Panc1 (cell line): ENCODE measurements at regions not wholly inside any gene's neighbourhood (a gene's known extent, or its start where the extent isn't known, plus 50 kb on each side); places are given as distances from the start of the nearest gene placed in this dataset.

Experiments
- ATAC-seq: fragments of 200-7000 bp; cut with Tn5 transposase; 2 replicates; pipeline ENCODE4 v1.9.1; 2020; ENCODE audit warnings: mild to moderate bottlenecking, moderate library complexity
- BruUV-seq: library from RNA; stranded (reverse); fragments of 400-500 nt; replicated peaks from 2 replicates; lab custom pipeline; 2021; lab: Mats Ljungman, UMichigan
- CTCF ChIA-PET: fragments of 300-600 bp; sonication (Branson Sonifier 250); formaldehyde crosslinking; loops from one replicate; lab custom pipeline; 2022; ENCODE audit warnings: antibody characterized with exemption; lab: Charles Lee
- POLR2A ChIA-PET: fragments of 300-600 bp; sonication (Branson Sonifier 250); formaldehyde crosslinking; loops from one replicate; lab custom pipeline; 2022; ENCODE audit warnings: antibody characterized with exemption; lab: Charles Lee
- DNase-seq: peaks from one replicate; pipeline ENCODE4 v3.0.0-alpha.2; 2010; ENCODE audit warnings: low read depth, low spot score
- H3K27ac ChIP-seq: 2 replicates; pipeline ENCODE4 v1.5.1; 2011; ENCODE audit warnings: mild to moderate bottlenecking, low read length, inconsistent platforms
- H3K27me3 ChIP-seq: fragments of 200-500 bp; sonication (Bioruptor generic); 2 replicates; pipeline ENCODE4 v1.6.0; 2014; ENCODE audit warnings: low read length, inconsistent platforms; ENCODE audit not compliant: control insufficient read depth, insufficient read depth
- H3K36me3 ChIP-seq: fragments of 200-500 bp; sonication (Bioruptor generic); 2 replicates; pipeline ENCODE4 v1.5.1; 2014; ENCODE audit warnings: inconsistent platforms, mild to moderate bottlenecking, low read length, moderate library complexity; ENCODE audit not compliant: control insufficient read depth, insufficient read depth
- H3K4me1 ChIP-seq: 2 replicates; pipeline ENCODE4 v1.5.1; 2011; ENCODE audit warnings: inconsistent platforms, mild to moderate bottlenecking, low read length, moderate library complexity; ENCODE audit not compliant: control insufficient read depth, insufficient read depth
- H3K4me3 ChIP-seq, 2 experiments: 2 replicates each; pipeline ENCODE4 v1.5.1; 2011 to 2012; ENCODE audit warnings: low read depth in 2 of 2, low read length in 2 of 2, mild to moderate bottlenecking in 2 of 2, inconsistent platforms in 1 of 2, moderate library complexity in 1 of 2
- H3K9me3 ChIP-seq: fragments of 200-500 bp; sonication (Bioruptor generic); 2 replicates; pipeline ENCODE4 v1.5.1; 2014; ENCODE audit warnings: low read depth, mild to moderate bottlenecking, inconsistent platforms, low read length, moderate library complexity; ENCODE audit not compliant: control insufficient read depth, insufficient read depth
- CTCF ChIP-seq: fragments of 450-650 bp; IDR thresholded peaks from 2 replicates; pipeline ENCODE4 v1.5.1; 2017; ENCODE audit warnings: mild to moderate bottlenecking
- POLR2AphosphoS5 ChIP-seq: IDR thresholded peaks from 2 replicates; pipeline ENCODE4 v1.6.1; 2012; ENCODE audit warnings: mild to moderate bottlenecking, low read depth, low read length, moderate library complexity
- REST ChIP-seq, 2 experiments: IDR thresholded peaks; 2 replicates each; pipeline ENCODE4 v1.6.1; 2011 to 2012; ENCODE audit warnings: low read depth in 2 of 2, control low read depth in 1 of 2, low read length in 1 of 2, mild to moderate bottlenecking in 1 of 2, moderate library complexity in 1 of 2; ENCODE audit not compliant: insufficient read depth in 1 of 2
- SIN3A ChIP-seq: IDR thresholded peaks from 2 replicates; pipeline ENCODE4 v1.6.1; 2012; ENCODE audit warnings: low read depth, mild to moderate bottlenecking, low read length, moderate library complexity, borderline replicate concordance; ENCODE audit not compliant: insufficient read depth
- TCF7L2 ChIP-seq: IDR thresholded peaks from 2 replicates; pipeline ENCODE4 v1.6.1; 2011; ENCODE audit warnings: mild to moderate bottlenecking, low read depth, low read length, inconsistent platforms
- in situ Hi-C: cut with HindIII; loops from 2 replicates; pipeline ENCODE4 v1.10.0; 2016; ENCODE audit warnings: low sequenced_read_pairs, low pct_unique_long_range_greater_than_20kb
- intact Hi-C: fragments of 100-400 bp; cut with micrococcal nuclease; formaldehyde crosslinking; loops from one replicate; pipeline ENCODE4 v1.10.0; 2022; ENCODE audit not compliant: unreplicated experiment

- CTCF ChIA-PET: no interaction called here
- Histone ChIP-seq H3K4me3 (no peak overlapping the region), H3K27ac (no peak overlapping the region), H3K4me1 (no peaks in the 10 kb centered on the region), H3K27me3 (no peaks in the 10 kb centered on the region), H3K36me3 (no peaks in the 10 kb centered on the region), H3K9me3 (no peaks in the 10 kb centered on the region)
- POLR2A ChIA-PET: interaction anchor here (0.6 kb wide), 1 partner anchor 12 kb away, joined by 3 read pairs; no protein-coding TSS in a partner anchor
- no TSS peak for BruUV-seq
- ATAC-seq: no peak
- in situ Hi-C loops (no loop called here), intact Hi-C loops (no loop called here)
- no peak for DNase-seq
- no peak for TF ChIP-seq CTCF
- no peak for TF ChIP-seq SIN3A
- TF ChIP-seq REST (IDR thresholded peaks at IDR 0.05; ENCODE audit: insufficient read depth in 1 of 2, low read depth in 2 of 2, low read length in 1 of 2): no peak
- TF ChIP-seq POLR2AphosphoS5: no peak
- TF ChIP-seq TCF7L2: no peak
These were observed 67.8 kb downstream of the TCF20 start for GRCh38 chr22:42202669-42203068.

- in situ Hi-C loops (no loop called here), intact Hi-C loops (no loop called here)
- ChIA-PET CTCF (no interaction called here), POLR2A (no interaction called here)
- H3K4me1 ChIP-seq: no peaks in the 10 kb centered on the region
- no TSS peak for BruUV-seq
- H3K4me3 ChIP-seq: no peak overlapping the region
- no peak overlapping the region for H3K27ac ChIP-seq
- H3K36me3 ChIP-seq: no peaks in the 10 kb centered on the region
- DNase-seq (no peak), ATAC-seq (no peak)
- H3K27me3 ChIP-seq: no peaks in the 10 kb centered on the region
- H3K9me3 ChIP-seq: no peaks in the 10 kb centered on the region
- no peak for TF ChIP-seq CTCF
- no peak for TF ChIP-seq POLR2AphosphoS5
- no peak for TF ChIP-seq SIN3A
- TF ChIP-seq REST (IDR thresholded peaks at IDR 0.05; ENCODE audit: insufficient read depth in 1 of 2, low read depth in 2 of 2, low read length in 1 of 2): no peak
- no peak for TF ChIP-seq TCF7L2
These were observed 68.4 kb downstream of the TCF20 start for GRCh38 chr22:42202048-42202447.
